ENCODE measurements at regions not wholly inside any gene's neighbourhood (a gene's known extent, or its start where the extent isn't known, plus 50 kb on each side); places are given as distances from the start of the nearest gene placed in this dataset.
"Not testable (repeated sequence)": the region's sequence is repeated elsewhere in the genome, so short reads cannot be mapped to it uniquely, and the experiment has no call there.

- DNase-seq, result no peak
Measured at GRCh38 chr2:175400975-175401374, 219.5 kb upstream of the ATP5MC3 start.

- DNase-seq, result no peak
Measured at GRCh38 chr2:175399326-175399725, 217.8 kb upstream of the ATP5MC3 start.

GRCh38 chr2:175398848-175399247 is 217.3 kb upstream of the ATP5MC3 start:
- no peak for DNase-seq

GRCh38 chr2:175396696-175397095 is 215.2 kb upstream of the ATP5MC3 start:
- DNase-seq, result no peak

GRCh38 chr2:175393851-175394250 is 212.3 kb upstream of the ATP5MC3 start:
- no peak for DNase-seq

GRCh38 chr2:175383286-175383685 is 201.8 kb upstream of the ATP5MC3 start:
- DNase-seq, result no peak

GRCh38 chr2:175373729-175374128 is 192.2 kb upstream of the ATP5MC3 start:
- DNase-seq, result no peak

- no peak for DNase-seq
Measured at GRCh38 chr2:175372704-175373701, 191.5 kb upstream of the ATP5MC3 start.

GRCh38 chr2:175371378-175371777 is 189.9 kb upstream of the ATP5MC3 start:
- no peak for DNase-seq

GRCh38 chr2:175366815-175367214 is 185.3 kb upstream of the ATP5MC3 start:
- DNase-seq, result peak; percentile 85

- DNase-seq, result no peak
Measured at GRCh38 chr2:175363699-175364098, 182.2 kb upstream of the ATP5MC3 start.

- no peak for DNase-seq
Measured at GRCh38 chr2:175362331-175362730, 180.8 kb upstream of the ATP5MC3 start.

- DNase-seq, result no peak
Measured at GRCh38 chr2:175359710-175360109, 178.2 kb upstream of the ATP5MC3 start.

- no peak for DNase-seq
Measured at GRCh38 chr2:175356901-175357300, 175.4 kb upstream of the ATP5MC3 start.

- no peak for DNase-seq
Measured at GRCh38 chr2:175355246-175355645, 173.7 kb upstream of the ATP5MC3 start.

GRCh38 chr2:175353275-175353674 is 171.8 kb upstream of the ATP5MC3 start:
- no peak for DNase-seq

GRCh38 chr2:175351512-175351911 is 170.0 kb upstream of the ATP5MC3 start:
- no peak for DNase-seq

GRCh38 chr2:175350105-175350504 is 168.6 kb upstream of the ATP5MC3 start:
- no peak for DNase-seq

GRCh38 chr2:175342085-175342484 is 160.6 kb upstream of the ATP5MC3 start:
- no peak for DNase-seq

- no peak for DNase-seq
Measured at GRCh38 chr2:175330195-175330594, 148.7 kb upstream of the ATP5MC3 start.

- DNase-seq, result no peak
Measured at GRCh38 chr2:175326801-175327200, 145.3 kb upstream of the ATP5MC3 start.

GRCh38 chr2:175326164-175326563 is 144.7 kb upstream of the ATP5MC3 start:
- not testable (repeated sequence) for DNase-seq

- DNase-seq, result no peak
Measured at GRCh38 chr2:175323162-175323561, 141.7 kb upstream of the ATP5MC3 start.

GRCh38 chr2:175318542-175318941 is 137.0 kb upstream of the ATP5MC3 start:
- no peak for DNase-seq

GRCh38 chr2:175317751-175318150 is 136.2 kb upstream of the ATP5MC3 start:
- no peak for DNase-seq

Measured in NCI-H510A treated with DMSO at 0.1 percent for 48 hours (cell line).